ENCODE measurements at regions not wholly inside any gene's neighbourhood (a gene's known extent, or its start where the extent isn't known, plus 50 kb on each side); places are given as distances from the start of the nearest gene placed in this dataset.
"Not testable (repeated sequence)": the region's sequence is repeated elsewhere in the genome, so short reads cannot be mapped to it uniquely, and the experiment has no call there.

GRCh38 chr3:90180543-90180942 is 1073.1 kb downstream of the EPHA3 start:
- no peak overlapping the region for H3K27ac ChIP-seq
- H4K20me1 ChIP-seq (ENCODE audit: low read depth), result no peaks in the 10 kb centered on the region
- no peaks in the 10 kb centered on the region for H3F3A ChIP-seq (ENCODE audit: low read depth)
- TF ChIP-seq CTCF (IDR thresholded peaks at IDR 0.05) (no peak), EZH2phosphoT487 (IDR thresholded peaks at IDR 0.05) (no peak)
- H3K9me3 ChIP-seq (ENCODE audit: low read depth), result no peaks in the 10 kb centered on the region
- no peaks in the 10 kb centered on the region for H3K36me3 ChIP-seq
- H3K4me3 ChIP-seq, result no peak overlapping the region
- H3K9ac ChIP-seq, result no peak overlapping the region
- no peak overlapping the region for H3K4me3 Mint-ChIP-seq
- DNase-seq (ENCODE audit: low spot score), result no peak
- H3K4me1 Mint-ChIP-seq, result peaks cover 4% of the 10 kb centered on the region
- H3K27me3 Mint-ChIP-seq (ENCODE audit: insufficient read depth, low read depth), result no peaks in the 10 kb centered on the region
- H3K36me3 Mint-ChIP-seq, result no peaks in the 10 kb centered on the region
- no peak overlapping the region for H2AFZ ChIP-seq (replicated peaks)
- no peaks in the 10 kb centered on the region for H3K4me1 ChIP-seq
- H3K27ac Mint-ChIP-seq, result no peak overlapping the region
- H3K79me2 ChIP-seq (ENCODE audit: low read depth), result no peaks in the 10 kb centered on the region
- H3K4me2 ChIP-seq, result no peak overlapping the region
- H3K27me3 ChIP-seq, result no peaks in the 10 kb centered on the region
- H3K9me3 Mint-ChIP-seq, result peaks cover under 1% of the 10 kb centered on the region

- H3K9me3 ChIP-seq (ENCODE audit: low read depth); H3K79me2 ChIP-seq (ENCODE audit: low read depth); H3K27me3 Mint-ChIP-seq (ENCODE audit: insufficient read depth, low read depth); H3K36me3 Mint-ChIP-seq; H4K20me1 ChIP-seq (ENCODE audit: low read depth); H3F3A ChIP-seq (ENCODE audit: low read depth); H3K4me1 Mint-ChIP-seq; H3K4me3 ChIP-seq; H3K4me1 ChIP-seq; H3K36me3 ChIP-seq; H3K9me3 Mint-ChIP-seq; H3K27ac ChIP-seq; H3K27me3 ChIP-seq; H3K9ac ChIP-seq: not testable (repeated sequence)
- peak overlapping the region; percentile 93 for H3K27ac Mint-ChIP-seq
- H3K4me3 Mint-ChIP-seq, result peak overlapping the region; percentile 73
- Histone ChIP-seq H3K4me2 (peak overlapping the region; percentile 66), H2AFZ (replicated peaks) (peak overlapping the region; percentile 93)
- peak; percentile 67 for DNase-seq (ENCODE audit: low spot score)
- TF ChIP-seq CTCF (IDR thresholded peaks at IDR 0.05), result peak; percentile 59
Measured at GRCh38 chr3:90182291-90182976, 1075.0 kb downstream of the EPHA3 start.

GRCh38 chr3:90184861-90185260 is 1077.4 kb downstream of the EPHA3 start:
- H3F3A ChIP-seq (ENCODE audit: low read depth), result no peaks in the 10 kb centered on the region
- H2AFZ ChIP-seq (replicated peaks), result no peak overlapping the region
- no peak overlapping the region for H3K9ac ChIP-seq
- no peak overlapping the region for H3K4me2 ChIP-seq
- Mint-ChIP-seq H3K4me3 (no peak overlapping the region), H3K36me3 (no peaks in the 10 kb centered on the region), H3K4me1 (peaks cover 2% of the 10 kb centered on the region), H3K27me3 (ENCODE audit: insufficient read depth, low read depth) (no peaks in the 10 kb centered on the region), H3K9me3 (no peaks in the 10 kb centered on the region), H3K27ac (no peak overlapping the region)
- DNase-seq (ENCODE audit: low spot score), result no peak
- H3K9me3 ChIP-seq (ENCODE audit: low read depth), result no peaks in the 10 kb centered on the region
- no peaks in the 10 kb centered on the region for H3K79me2 ChIP-seq (ENCODE audit: low read depth)
- no peak for TF ChIP-seq CTCF (IDR thresholded peaks at IDR 0.05)
- TF ChIP-seq EZH2phosphoT487 (IDR thresholded peaks at IDR 0.05), result no peak
- TF ChIP-seq EZH2 (IDR thresholded peaks at IDR 0.05), result no peak
- no peaks in the 10 kb centered on the region for H3K4me1 ChIP-seq
- H3K27me3 ChIP-seq, result no peaks in the 10 kb centered on the region
- no peak overlapping the region for H3K27ac ChIP-seq
- H3K4me3 ChIP-seq, result no peak overlapping the region
- H3K36me3 ChIP-seq, result no peaks in the 10 kb centered on the region
- H4K20me1 ChIP-seq (ENCODE audit: low read depth), result no peaks in the 10 kb centered on the region

- not testable (repeated sequence) for H3K27ac Mint-ChIP-seq; H3K9me3 ChIP-seq (ENCODE audit: low read depth); H4K20me1 ChIP-seq (ENCODE audit: low read depth); H3K36me3 Mint-ChIP-seq; H3K9me3 Mint-ChIP-seq; H2AFZ ChIP-seq (replicated peaks); H3F3A ChIP-seq (ENCODE audit: low read depth); H3K36me3 ChIP-seq; H3K27ac ChIP-seq; H3K27me3 Mint-ChIP-seq (ENCODE audit: insufficient read depth, low read depth); H3K4me3 Mint-ChIP-seq; H3K4me3 ChIP-seq; H3K9ac ChIP-seq; H3K79me2 ChIP-seq (ENCODE audit: low read depth); DNase-seq (ENCODE audit: low spot score); H3K4me1 ChIP-seq; H3K4me1 Mint-ChIP-seq; H3K4me2 ChIP-seq; H3K27me3 ChIP-seq
Measured at GRCh38 chr3:90197383-90197782, 1090.0 kb downstream of the EPHA3 start.

- not testable (repeated sequence) for H3F3A ChIP-seq (ENCODE audit: low read depth); H3K27me3 ChIP-seq; H2AFZ ChIP-seq (replicated peaks); H3K79me2 ChIP-seq (ENCODE audit: low read depth); H3K4me2 ChIP-seq; H4K20me1 ChIP-seq (ENCODE audit: low read depth); H3K4me1 ChIP-seq; H3K4me3 Mint-ChIP-seq; H3K27ac ChIP-seq; H3K36me3 Mint-ChIP-seq; H3K36me3 ChIP-seq; H3K9me3 ChIP-seq (ENCODE audit: low read depth); H3K4me3 ChIP-seq; H3K27me3 Mint-ChIP-seq (ENCODE audit: insufficient read depth, low read depth); H3K4me1 Mint-ChIP-seq; DNase-seq (ENCODE audit: low spot score); H3K27ac Mint-ChIP-seq; H3K9me3 Mint-ChIP-seq; H3K9ac ChIP-seq
Measured at GRCh38 chr3:90202931-90203330, 1095.5 kb downstream of the EPHA3 start.

GRCh38 chr3:90206482-90206881 is 1099.1 kb downstream of the EPHA3 start:
- H2AFZ ChIP-seq (replicated peaks); H3K4me3 Mint-ChIP-seq; H3K9ac ChIP-seq; H3K27ac Mint-ChIP-seq; H4K20me1 ChIP-seq (ENCODE audit: low read depth); H3K36me3 ChIP-seq; H3F3A ChIP-seq (ENCODE audit: low read depth); H3K4me1 Mint-ChIP-seq; H3K79me2 ChIP-seq (ENCODE audit: low read depth); H3K27me3 Mint-ChIP-seq (ENCODE audit: insufficient read depth, low read depth); H3K9me3 ChIP-seq (ENCODE audit: low read depth); H3K4me1 ChIP-seq; H3K27ac ChIP-seq; H3K36me3 Mint-ChIP-seq; H3K27me3 ChIP-seq; DNase-seq (ENCODE audit: low spot score); H3K4me3 ChIP-seq; H3K9me3 Mint-ChIP-seq; H3K4me2 ChIP-seq: not testable (repeated sequence)

Measured in neural progenitor cell (in vitro differentiated cells).